Fibroblast of the conjunctiva (primary cell): ENCODE measurements at regions not wholly inside any gene's neighbourhood (a gene's known extent, or its start where the extent isn't known, plus 50 kb on each side); places are given as distances from the start of the nearest gene placed in this dataset.
"Not testable (repeated sequence)": the region's sequence is repeated elsewhere in the genome, so short reads cannot be mapped to it uniquely, and the experiment has no call there.

ENCODE experiments used
- DNase-seq: peaks from one replicate; pipeline ENCODE4 v3.0.0-alpha.2; 2010; ENCODE audit warnings: low read depth

DNA sequence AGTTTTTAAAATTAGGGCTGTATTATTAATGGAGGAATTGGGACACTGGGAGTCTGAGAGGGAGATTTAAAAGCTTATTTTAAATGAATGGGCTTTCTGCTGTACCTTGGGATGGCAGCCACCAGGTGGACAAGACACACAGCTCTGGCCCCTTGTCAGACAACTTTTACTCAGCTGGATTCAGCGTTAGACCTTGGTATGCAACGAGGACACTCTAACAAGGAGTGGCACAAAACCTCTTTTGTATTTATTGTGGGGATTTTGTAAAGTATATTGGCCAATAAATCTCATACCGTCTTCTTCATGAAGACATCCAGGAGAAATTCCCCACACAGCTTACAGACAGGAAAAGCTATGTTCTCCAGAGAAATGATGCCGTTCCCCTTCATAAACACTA is 105.7 kb downstream of the LCA5 start:
- no peak for DNase-seq

DNA sequence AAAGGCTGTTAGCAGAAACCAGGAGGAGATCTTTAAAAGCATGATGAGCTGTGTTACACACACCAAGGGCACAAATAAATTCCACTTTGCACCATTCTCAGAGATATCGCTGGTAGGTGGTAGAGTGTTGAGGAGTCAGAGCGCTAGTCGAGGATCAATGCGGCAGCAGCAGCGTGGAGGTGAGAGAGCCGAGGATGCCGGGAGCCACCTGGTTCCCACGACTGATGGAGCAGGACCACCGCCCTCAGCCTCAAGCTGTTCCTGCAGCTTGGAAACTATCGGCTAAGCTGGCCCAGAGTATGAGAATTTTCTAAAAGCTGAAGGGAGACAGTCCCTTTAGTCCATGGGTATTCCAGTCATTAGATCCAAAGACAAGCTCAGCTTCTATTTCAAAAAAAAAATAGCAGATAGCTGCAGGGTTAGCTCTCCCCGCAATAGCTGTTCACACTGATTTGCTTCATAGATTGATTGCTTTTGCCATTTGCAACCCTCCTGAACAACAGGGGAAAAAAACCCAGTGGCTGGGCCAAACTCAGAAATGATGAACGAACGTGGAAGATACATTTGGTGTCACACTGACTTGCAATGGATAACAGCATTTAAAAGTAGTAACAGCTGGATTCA is 106.2 kb downstream of the LCA5 start:
- DNase-seq: no peak

DNA sequence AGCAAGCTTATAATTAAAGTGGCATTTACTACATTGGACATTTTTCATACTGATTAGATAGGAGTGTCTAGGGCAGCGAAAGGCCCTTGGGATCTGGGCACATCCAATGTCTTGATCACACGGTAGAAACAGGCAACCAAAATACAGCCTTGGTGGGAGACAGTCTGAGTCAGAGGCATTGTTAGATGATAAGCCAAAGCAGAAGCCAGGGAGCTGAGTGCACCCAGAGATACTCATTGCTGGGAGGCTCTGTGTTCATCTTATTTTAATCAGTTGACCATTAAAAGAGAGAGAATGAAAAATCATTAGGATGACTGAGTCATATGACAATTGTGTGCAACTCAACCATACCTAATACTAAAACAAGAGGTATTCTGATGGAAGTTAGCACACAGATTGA is 109.5 kb downstream of the LCA5 start:
- DNase-seq: no peak

DNA sequence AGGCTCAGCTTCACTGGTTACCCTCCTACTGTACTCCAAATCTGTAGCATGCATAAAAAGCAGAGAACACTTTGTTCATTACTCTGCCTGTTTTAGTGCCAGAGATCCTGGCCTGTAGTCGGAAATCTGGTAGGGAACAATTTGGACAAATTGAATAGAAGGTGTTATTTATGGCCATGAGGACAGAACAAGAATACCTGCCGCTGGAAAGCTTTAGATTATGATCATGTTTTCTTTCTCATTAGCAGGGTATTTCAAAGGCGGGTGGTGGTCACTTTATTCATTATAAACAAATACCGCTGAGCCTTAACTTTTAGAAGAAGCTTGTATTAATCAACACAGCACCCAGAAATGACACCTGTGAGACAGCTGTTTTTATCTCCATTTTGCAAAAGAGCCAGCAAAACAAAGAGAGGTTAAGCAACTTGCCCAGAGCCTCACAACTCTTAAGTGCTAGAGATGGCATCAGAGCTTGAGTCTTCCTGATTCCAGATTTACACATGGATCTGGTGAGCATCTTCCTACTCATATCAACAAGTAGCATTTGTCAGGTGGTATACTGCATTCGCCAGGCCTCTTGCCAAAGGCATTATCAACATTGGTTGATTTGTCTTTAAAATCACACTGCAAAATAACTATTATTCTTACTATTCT is 110.5 kb downstream of the LCA5 start:
- no peak for DNase-seq

DNA sequence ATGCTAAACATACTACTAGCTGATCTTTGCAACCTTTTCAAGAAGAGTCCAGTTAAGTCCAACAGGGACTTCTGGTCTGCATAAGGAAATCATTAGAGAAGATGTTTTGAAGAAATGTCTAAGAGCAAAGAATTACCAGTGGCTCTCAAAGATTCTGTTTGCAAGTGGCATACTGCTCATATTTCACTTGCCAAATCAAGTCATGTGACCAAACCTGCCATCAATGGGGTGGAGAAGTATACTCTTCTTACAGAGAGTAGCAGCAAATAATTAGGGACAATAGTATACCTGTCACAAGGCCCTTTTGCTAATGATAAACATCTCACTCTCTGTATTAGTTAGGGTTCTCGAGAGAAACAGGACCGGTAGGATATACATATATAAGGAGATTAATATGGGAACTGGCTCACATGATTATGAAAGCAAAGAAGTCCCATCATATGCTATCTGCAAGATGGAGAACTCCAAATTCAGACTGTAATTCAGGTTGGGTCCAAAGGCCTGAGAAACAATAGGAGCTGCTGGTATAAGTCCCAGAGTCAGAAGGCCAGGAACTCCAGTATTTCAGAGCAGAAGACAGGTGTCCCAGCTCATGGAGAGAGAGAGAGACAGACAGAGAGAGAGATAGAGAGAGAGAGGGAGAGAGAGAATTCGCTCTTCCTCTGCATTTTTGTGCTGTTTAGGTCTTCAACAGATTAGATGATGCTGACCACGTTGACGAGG is 111.5 kb downstream of the LCA5 start:
- no peak for DNase-seq

DNA sequence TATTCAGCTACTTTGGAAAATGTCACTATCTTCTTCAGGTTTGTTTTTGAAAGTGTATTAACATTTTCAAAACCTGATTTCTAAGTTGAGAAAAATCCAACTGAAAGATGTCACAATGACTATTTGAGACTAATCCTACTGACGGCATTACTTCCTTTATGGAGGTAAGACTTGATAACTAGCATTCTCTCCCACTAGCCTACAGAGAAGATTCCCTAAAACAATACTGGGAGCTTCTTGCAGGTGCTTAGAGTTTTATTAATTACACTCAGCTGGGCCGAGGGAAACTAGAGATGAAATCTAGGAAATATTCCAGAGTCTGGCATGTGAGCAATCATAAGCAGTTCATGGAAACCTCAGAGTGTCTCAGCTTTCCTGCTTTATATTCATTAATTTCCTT is 114.0 kb downstream of the LCA5 start:
- DNase-seq: no peak

DNA sequence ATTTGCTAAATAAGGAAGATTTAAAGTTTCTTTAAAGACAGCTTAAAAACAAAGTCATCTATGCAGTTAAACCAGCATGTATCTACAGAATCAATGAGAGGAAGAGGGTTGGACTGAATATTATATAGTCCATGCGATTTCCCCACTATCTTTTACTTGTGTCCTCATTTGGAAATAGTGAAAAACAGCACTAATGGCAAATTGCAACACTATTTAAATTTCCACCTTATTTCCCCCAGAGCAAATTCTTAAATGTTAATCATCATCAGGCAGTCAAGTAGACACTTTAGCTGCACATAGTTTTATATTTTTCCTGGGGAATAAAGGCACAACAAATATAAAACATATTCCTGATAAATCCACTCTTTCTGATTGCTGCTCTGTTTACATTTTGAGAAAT is 114.6 kb downstream of the LCA5 start:
- no peak for DNase-seq

DNA sequence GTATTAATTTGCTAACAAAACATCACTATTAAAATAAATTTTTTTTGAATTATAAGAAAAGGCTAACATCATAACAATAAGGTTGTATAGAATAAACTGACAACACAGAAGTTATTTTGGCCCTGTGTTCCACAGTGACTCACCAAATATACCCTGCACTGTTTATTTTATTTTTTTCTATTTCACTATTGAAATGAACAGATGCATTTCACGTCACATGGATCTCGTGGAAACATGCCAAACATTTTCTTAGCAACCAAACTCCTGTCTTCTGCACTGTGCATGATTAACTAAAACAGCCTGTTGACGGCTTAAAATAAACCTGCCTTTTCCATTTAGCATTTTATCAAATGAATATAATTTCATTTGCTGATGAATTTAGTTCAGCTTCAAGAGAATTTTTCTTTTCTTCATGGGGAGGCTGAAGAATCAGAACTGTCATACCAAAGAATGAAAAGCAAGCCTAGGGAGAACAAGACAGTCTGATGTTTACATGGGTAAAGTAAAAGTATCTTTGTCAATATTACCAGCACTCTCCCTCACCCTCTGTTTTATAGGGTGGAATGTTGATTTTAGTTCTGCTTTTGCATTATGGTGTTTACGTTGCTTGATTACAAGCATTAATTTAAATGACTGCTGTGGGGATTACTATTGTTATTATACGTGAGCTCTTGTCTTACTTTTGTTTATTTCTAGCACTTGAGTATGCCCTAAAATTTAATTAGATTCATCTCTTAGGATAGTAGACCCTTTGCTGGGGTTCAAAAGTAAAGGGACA is 115.3 kb downstream of the LCA5 start:
- peak; percentile 96 for DNase-seq

DNA sequence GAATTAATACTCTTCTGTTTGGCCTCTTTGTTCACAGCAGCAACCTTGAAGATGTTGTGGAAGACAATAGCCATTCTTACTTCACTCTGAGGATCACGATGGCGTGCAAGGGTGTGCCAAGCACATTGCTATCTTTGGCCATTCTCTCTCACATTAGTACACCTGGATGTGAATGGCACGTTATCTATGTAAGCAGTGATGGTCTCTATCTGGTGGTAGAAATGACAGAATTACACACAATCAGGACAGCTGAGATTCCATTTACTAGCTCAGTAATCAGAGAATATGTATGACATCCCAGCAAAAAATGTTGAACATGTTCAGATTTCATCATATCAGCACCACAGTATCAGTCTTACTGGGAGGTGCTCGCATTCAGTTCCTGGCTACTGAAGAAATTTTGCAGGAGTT is 116.2 kb downstream of the LCA5 start:
- peak; percentile 46 for DNase-seq

DNA sequence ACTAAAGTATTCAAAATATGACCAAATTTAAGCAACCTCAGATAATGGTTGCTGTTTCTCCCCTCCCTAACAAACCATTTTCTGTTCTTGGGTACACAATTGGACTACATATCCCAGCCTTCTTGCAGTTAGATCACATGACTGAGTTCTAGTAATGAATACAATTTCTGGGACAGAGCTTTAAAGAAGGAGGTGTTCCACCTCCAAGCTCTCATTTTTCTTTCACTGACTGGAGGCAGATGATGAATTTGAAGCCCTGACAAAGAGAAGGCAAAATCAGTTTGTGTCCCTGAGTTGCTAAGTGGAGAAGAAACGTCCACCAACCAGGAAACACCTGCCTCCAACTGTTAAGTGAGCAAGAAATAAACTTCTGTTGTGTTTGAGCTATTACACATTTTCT is 117.2 kb downstream of the LCA5 start:
- DNase-seq: no peak

DNA sequence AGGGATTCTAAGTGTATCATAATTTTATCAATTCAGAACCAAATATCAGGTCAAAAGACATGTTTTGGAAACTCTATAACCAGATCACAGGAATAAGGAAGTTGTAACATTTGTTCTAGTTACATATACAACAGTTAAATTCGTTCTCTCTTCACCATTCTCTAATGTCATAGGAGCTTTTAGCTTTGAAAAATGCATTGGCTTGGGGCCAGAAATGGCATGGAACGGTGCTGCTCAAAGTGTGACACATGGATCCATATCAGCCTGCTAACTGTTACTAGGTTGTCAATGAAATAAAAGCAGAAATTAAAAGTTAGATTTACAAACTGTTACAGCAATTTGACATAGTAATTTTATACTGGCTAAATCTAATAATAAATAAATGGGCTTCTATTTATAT is 120.3 kb downstream of the LCA5 start:
- no peak for DNase-seq

DNA sequence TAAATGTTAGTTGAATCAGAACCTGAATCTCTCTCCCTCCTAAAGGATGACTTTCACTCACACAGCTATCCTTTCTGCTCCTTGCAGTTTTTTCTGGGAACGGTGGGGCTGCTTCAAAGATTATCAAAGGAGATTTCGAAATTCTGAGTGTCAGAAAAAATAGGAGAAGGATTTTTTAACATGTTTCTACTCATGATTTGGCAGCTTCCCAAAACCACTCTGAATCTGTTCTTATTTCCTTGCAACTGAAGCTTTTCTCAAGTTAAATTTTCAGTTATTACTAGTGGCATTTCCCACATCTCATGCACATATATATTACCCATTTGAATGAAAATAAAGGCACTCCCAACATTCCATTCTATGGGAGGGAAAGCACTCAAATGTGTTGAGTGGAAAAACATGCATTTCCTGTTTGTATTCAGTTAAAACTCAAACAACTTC is 123.6 kb downstream of the LCA5 start:
- peak; percentile 59 for DNase-seq

DNA sequence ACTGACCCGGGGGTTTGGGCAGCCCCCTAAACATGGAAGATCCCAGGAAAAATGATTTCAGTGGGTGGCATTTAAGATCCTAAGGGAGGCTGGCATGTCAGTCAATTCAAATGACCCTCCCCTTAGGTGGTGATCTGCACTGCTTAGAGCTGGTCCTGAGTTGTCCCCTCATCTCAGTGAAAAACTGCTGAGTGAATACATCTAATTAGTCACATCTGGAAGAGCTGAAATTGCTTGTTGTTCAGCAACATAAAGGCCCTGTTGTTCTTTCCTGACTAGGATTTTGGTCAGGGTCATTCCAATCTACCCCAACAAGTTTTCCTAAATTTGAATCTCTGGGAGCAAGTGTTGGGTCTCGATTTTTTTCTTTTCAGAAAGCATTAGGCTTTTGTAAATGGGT is 126.4 kb downstream of the LCA5 start:
- DNase-seq: no peak

DNA sequence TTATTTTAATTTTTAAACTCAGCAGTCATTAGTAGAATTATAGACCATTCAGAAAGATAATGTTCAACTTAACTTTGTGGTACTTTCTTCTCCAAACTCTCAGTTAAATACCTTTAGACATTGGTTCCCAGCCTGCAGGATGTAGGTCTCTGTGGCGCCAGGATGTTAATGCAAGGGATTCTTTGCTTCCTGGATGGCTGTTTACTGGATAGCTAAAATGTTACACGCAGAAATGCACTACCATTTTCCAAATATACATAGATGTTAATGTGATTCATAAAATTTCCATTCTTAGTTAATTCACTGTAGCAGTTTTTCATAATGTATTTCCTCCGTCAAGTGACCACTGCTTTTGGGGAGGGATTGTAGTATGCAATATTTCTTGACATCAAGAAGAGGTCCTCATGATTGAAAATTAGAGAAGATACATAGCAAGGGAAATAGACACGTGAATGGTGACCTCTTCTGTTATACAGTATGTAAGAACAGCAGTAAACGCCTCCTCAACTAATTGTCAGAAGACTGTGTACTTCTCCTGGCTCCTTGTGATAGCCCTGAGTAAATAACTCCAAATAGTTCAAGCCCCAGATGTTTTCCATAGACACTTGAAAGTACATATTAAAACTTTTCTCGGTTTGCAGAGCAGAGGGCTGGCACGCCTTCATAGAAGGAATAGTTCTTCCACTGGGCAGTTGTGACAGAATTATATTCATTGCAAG is 128.8 kb downstream of the LCA5 start:
- DNase-seq: no peak

DNA sequence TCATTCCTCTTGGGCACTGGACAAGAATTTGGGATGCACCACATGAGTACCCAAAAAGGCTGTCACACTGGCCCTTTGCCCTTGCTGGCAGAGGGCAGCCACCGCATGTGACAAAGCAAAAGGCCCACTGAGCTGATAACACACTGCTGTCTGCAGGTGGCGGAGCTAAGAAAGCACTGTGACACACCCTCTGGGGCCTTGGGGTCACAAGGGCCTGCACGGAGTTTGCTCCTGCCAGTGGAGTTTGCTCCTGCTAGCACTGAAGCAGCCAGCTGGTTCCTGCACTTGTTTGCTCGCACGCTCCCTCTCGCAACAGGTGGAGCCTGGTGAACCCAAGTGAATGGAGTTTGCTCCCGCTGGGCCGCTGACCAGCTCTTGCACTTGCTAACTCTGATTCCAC is 132.6 kb downstream of the LCA5 start:
- no peak for DNase-seq

DNA sequence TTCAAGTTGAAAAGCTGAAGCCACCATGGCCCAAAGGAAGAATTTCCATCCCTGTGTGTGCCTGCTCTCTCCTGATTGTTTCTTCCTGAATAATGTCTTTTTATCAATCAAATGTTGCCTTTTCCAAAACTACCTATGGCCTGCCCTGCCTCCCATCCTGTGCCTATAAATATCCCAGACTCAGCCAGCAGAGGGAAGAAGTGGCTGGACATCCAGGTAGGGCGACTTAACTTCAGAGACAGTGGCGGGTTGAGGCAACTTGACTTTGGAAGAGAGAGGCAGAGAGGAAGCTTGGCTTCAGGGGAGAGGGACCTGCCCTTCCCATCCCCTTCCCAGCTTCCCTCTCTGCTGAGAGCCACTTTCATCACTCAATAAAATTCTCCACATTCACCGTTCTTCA is 133.0 kb downstream of the LCA5 start:
- no peak for DNase-seq

DNA sequence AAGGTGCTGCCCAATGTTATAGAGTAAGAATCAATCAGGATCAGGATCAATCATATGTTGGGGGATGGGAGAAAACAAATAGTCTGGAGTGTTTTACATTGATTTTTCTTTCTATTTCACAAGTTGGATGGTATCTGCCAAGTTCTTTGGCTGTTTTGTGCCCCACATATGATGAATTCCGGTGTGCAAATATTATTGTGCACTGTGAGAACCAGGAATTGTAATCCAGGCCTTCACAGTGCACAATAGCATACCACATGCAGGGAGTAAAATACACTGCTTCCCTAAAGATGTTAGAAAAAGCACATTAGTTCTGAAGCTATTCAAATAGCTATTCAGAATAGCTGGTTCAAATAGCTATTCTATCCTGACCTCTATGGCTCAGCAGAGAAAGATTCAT is 133.7 kb downstream of the LCA5 start:
- DNase-seq: no peak

DNA sequence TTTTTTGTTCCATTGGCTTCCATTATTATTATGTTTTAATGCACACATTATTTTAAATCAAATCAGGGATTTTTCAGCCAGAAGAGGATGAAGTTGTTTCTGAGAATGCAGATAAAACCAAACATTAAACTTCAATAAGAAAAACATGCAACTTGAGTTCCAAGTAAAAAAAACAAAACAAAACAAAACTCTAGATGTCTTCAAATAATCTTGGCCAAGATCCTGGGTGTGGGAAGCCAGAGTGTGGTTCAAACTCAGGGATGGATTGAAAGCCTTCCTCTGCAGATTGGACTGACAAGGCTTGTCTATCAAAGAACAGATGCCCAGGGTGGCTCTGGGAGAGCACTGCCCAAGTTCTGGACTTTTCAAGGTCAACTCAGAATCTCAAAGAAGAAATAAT is 134.1 kb downstream of the LCA5 start:
- no peak for DNase-seq

DNA sequence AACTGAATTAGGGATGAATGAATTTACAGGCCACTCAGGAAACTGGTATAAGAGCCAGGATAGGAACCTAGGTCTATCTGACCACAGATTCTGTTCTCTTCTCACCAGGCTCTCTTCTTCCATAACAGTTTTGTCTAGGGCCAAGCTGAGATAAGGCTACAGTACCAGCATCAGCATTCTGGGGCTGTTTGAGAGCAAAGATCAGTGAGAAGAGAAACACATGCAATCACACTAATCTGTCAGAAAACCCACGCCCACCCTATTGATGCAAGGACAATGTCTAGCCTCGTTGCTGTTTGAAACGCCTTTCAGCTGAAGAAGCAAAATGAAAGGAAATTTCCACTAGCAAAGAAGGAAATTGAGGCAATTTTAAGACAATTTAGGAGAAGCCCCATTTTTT is 137.7 kb downstream of the LCA5 start:
- DNase-seq: no peak

DNA sequence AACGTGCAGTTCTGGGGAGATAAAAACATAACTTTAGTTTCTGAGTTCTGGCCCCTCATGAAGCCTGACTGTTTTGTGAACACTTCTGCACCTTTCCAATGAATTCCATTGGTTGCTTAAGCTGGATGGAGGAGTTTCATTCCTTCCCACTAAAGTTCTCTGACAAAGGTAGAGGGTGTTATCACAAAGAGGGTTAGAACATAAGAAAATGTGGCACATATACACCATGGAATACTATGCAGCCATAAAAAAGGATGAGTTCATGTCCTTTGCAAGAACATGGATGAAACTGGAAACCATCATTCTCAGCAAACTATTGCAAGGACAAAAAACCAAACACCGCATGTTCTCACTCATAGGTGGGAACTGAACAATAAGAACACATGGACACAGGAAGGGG is 138.6 kb downstream of the LCA5 start:
- DNase-seq: not testable (repeated sequence)

DNA sequence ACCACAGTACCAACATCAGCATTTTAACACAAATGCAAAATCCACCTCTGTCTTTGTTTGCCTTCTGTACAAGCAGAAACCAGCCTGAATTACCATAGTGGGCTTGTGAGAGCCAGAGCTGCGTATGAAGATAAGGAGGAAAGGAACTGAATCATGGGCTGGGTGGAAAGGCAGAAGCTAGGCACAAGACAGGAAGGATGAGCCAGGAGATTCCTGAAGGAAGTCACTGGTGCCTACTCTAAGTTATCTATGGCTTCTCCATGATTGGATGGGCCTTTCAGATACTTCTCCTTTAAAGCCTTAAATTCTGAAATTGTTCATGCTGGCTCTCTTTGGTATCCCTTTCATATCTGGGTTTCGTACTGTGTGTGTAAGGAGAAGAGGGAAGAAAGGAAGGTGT is 140.6 kb downstream of the LCA5 start:
- no peak for DNase-seq

DNA sequence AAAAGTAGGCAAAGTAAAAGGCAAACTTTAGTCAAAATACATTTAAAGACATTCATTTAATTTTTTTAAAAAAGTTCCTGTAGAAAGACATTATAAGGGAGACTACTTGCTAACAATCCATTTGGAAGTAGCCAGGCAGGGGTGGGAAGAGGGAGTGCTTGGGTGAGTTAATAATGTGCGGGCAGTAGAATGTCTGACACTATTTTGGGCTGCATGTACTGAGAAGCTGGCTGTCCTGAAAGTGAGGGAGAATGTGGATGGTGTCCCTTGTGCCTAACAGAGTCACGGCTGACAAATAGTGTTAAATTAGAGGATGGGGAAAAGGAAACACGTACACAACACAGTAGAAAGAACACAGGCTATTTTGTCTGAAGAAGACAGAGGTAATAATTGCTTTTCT is 142.5 kb downstream of the LCA5 start:
- DNase-seq: no peak
